ENCODE measurements at regions not wholly inside any gene's neighbourhood (a gene's known extent, or its start where the extent isn't known, plus 50 kb on each side); places are given as distances from the start of the nearest gene placed in this dataset.

DNA sequence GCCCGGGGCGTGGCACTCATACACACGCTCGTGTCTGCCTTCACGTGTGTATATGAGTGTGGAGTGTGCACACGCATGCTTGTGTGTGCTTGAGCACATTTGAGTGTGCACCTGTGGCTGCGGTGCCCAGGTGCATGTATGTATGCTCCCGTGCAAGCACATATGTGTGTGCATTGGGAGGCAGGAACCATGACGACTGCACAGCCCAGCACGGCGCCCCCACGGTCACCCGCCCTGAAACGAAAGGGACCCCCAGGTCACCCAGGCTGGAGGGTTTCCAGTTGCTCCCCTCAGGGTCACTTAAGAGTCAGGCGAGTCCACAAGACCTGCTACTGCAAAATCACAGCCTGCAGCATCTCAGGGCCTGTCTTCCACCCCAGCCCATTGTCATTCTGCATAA, 94.7 kb downstream of the YTHDF1 start:
- Histone ChIP-seq H3K36me3 (ENCODE audit: control insufficient read depth, insufficient read depth, low read length) (no peaks in the 10 kb centered on the region), H4K20me1 (replicated peaks; ENCODE audit: control insufficient read depth, insufficient read depth, low read length) (no peaks in the 10 kb centered on the region; the same call in 1 of the 2 replicates), H3K27ac (ENCODE audit: extremely low read depth, low read depth, low read length) (no peak overlapping the region), H3K27me3 (ENCODE audit: control insufficient read depth in 2 of 2, insufficient read depth in 2 of 2, low read length in 2 of 2) (peaks cover 12 to 94% of the 10 kb centered on the region in 2 experiments; a peak in 4 of 5 replicates), H2AFZ (ENCODE audit: low read depth, low read length) (no peak overlapping the region), H3K4me2 (ENCODE audit: insufficient read depth, low read length) (no peak overlapping the region), H3K9me1 (ENCODE audit: control insufficient read depth, insufficient read depth, low read length) (peaks cover 3% of the 10 kb centered on the region), H3K4me1 (replicated peaks in 1 of 2; ENCODE audit: control insufficient read depth in 2 of 2, insufficient read depth in 2 of 2, low read length in 2 of 2) (no peaks in the 10 kb centered on the region; a peak in 2 of 5 replicates), H3K79me2 (ENCODE audit: control insufficient read depth, insufficient read depth, low read length) (no peaks in the 10 kb centered on the region), H3K4me3 (no peak overlapping the region), H3K9me3 (replicated peaks; ENCODE audit: control insufficient read depth, insufficient read depth, low read depth, low read length) (no peaks in the 10 kb centered on the region), H3K9ac (ENCODE audit: insufficient read depth in 1 of 2, low read depth in 2 of 2, low read length in 2 of 2) (no peak overlapping the region)
- CTCF ChIA-PET (ENCODE audit: low intra/inter-chr PET ratio), result no interaction called here
- no peak for TF ChIP-seq L3MBTL2 (IDR thresholded peaks at IDR 0.05)
- TF ChIP-seq TAF15 (IDR thresholded peaks at IDR 0.05; ENCODE audit: low read depth, low read length), result no peak
- no peak for TF ChIP-seq BRCA1 (IDR thresholded peaks at IDR 0.05)
- TF ChIP-seq BRCA1 (CRISPR knock-in tag; IDR thresholded peaks at IDR 0.05), result no peak
- no peak for TF ChIP-seq CREBBP (IDR thresholded peaks at IDR 0.05; ENCODE audit: low read depth, low read length)
- TF ChIP-seq, protein P1, sequence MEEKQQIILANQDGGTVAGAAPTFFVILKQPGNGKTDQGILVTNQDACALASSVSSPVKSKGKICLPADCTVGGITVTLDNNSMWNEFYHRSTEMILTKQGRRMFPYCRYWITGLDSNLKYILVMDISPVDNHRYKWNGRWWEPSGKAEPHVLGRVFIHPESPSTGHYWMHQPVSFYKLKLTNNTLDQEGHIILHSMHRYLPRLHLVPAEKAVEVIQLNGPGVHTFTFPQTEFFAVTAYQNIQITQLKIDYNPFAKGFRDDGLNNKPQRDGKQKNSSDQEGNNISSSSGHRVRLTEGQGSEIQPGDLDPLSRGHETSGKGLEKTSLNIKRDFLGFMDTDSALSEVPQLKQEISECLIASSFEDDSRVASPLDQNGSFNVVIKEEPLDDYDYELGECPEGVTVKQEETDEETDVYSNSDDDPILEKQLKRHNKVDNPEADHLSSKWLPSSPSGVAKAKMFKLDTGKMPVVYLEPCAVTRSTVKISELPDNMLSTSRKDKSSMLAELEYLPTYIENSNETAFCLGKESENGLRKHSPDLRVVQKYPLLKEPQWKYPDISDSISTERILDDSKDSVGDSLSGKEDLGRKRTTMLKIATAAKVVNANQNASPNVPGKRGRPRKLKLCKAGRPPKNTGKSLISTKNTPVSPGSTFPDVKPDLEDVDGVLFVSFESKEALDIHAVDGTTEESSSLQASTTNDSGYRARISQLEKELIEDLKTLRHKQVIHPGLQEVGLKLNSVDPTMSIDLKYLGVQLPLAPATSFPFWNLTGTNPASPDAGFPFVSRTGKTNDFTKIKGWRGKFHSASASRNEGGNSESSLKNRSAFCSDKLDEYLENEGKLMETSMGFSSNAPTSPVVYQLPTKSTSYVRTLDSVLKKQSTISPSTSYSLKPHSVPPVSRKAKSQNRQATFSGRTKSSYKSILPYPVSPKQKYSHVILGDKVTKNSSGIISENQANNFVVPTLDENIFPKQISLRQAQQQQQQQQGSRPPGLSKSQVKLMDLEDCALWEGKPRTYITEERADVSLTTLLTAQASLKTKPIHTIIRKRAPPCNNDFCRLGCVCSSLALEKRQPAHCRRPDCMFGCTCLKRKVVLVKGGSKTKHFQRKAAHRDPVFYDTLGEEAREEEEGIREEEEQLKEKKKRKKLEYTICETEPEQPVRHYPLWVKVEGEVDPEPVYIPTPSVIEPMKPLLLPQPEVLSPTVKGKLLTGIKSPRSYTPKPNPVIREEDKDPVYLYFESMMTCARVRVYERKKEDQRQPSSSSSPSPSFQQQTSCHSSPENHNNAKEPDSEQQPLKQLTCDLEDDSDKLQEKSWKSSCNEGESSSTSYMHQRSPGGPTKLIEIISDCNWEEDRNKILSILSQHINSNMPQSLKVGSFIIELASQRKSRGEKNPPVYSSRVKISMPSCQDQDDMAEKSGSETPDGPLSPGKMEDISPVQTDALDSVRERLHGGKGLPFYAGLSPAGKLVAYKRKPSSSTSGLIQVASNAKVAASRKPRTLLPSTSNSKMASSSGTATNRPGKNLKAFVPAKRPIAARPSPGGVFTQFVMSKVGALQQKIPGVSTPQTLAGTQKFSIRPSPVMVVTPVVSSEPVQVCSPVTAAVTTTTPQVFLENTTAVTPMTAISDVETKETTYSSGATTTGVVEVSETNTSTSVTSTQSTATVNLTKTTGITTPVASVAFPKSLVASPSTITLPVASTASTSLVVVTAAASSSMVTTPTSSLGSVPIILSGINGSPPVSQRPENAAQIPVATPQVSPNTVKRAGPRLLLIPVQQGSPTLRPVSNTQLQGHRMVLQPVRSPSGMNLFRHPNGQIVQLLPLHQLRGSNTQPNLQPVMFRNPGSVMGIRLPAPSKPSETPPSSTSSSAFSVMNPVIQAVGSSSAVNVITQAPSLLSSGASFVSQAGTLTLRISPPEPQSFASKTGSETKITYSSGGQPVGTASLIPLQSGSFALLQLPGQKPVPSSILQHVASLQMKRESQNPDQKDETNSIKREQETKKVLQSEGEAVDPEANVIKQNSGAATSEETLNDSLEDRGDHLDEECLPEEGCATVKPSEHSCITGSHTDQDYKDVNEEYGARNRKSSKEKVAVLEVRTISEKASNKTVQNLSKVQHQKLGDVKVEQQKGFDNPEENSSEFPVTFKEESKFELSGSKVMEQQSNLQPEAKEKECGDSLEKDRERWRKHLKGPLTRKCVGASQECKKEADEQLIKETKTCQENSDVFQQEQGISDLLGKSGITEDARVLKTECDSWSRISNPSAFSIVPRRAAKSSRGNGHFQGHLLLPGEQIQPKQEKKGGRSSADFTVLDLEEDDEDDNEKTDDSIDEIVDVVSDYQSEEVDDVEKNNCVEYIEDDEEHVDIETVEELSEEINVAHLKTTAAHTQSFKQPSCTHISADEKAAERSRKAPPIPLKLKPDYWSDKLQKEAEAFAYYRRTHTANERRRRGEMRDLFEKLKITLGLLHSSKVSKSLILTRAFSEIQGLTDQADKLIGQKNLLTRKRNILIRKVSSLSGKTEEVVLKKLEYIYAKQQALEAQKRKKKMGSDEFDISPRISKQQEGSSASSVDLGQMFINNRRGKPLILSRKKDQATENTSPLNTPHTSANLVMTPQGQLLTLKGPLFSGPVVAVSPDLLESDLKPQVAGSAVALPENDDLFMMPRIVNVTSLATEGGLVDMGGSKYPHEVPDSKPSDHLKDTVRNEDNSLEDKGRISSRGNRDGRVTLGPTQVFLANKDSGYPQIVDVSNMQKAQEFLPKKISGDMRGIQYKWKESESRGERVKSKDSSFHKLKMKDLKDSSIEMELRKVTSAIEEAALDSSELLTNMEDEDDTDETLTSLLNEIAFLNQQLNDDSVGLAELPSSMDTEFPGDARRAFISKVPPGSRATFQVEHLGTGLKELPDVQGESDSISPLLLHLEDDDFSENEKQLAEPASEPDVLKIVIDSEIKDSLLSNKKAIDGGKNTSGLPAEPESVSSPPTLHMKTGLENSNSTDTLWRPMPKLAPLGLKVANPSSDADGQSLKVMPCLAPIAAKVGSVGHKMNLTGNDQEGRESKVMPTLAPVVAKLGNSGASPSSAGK (IDR thresholded peaks at IDR 0.05), result no peak
- no peak for TF ChIP-seq ZNF408 (CRISPR knock-in tag; IDR thresholded peaks at IDR 0.05; ENCODE audit: low read depth)
- no peak for TF ChIP-seq GATA2 (CRISPR knock-in tag; IDR thresholded peaks at IDR 0.05)
- TF ChIP-seq, protein P2, sequence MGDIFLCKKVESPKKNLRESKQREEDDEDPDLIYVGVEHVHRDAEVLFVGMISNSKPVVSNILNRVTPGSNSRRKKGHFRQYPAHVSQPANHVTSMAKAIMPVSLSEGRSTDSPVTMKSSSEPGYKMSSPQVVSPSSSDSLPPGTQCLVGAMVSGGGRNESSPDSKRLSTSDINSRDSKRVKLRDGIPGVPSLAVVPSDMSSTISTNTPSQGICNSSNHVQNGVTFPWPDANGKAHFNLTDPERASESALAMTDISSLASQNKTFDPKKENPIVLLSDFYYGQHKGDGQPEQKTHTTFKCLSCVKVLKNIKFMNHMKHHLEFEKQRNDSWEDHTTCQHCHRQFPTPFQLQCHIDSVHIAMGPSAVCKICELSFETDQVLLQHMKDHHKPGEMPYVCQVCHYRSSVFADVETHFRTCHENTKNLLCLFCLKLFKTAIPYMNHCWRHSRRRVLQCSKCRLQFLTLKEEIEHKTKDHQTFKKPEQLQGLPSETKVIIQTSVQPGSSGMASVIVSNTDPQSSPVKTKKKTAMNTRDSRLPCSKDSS (IDR thresholded peaks at IDR 0.05; ENCODE audit: low read depth, partially characterized antibody), result no peak
- no peak for TF ChIP-seq ZNF444 (CRISPR knock-in tag; IDR thresholded peaks at IDR 0.05)
- FAIRE-seq (no peak), DNase-seq (ENCODE audit: extremely low read depth in 1 of 4, low spot score in 3 of 4) (no peak), ATAC-seq (no peak)
- intact Hi-C loops (cut with micrococcal nuclease) (no loop called here), in situ Hi-C loops (cut with MboI) (no loop called here)
- POLR2A ChIA-PET, result interaction anchor here (0.6 kb wide), 1 partner anchor 1683 kb away, joined by 3 read pairs; no protein-coding TSS in a partner anchor
- under 1% methylated on average over 12 of the region's 15 CpGs for WGBS (ENCODE audit: insufficient coverage, low coverage, missing lambda C conversion rate)
- BruUV-seq (replicated peaks), result no TSS peak

Data from K562 (cell line).